ENCODE measurements at regions not wholly inside any gene's neighbourhood (a gene's known extent, or its start where the extent isn't known, plus 50 kb on each side); places are given as distances from the start of the nearest gene placed in this dataset.
A peak's percentile ranks its signal among the peaks of the same experiment; 100 is the strongest.

- no peaks in the 10 kb centered on the region for H3K36me3 ChIP-seq (replicated peaks in 1 of 2; ENCODE audit: control insufficient read depth in 1 of 2, insufficient read depth in 2 of 2, low read length in 2 of 2)
- TF ChIP-seq ZNF75D (CRISPR knock-in tag; IDR thresholded peaks at IDR 0.05; ENCODE audit: borderline replicate concordance) (no peak), ZNF264 (CRISPR knock-in tag; IDR thresholded peaks at IDR 0.05) (no peak), MED1 (CRISPR knock-in tag; IDR thresholded peaks at IDR 0.05) (no peak), ZBTB21 (CRISPR knock-in tag; IDR thresholded peaks at IDR 0.05) (no peak), RFX1 (IDR thresholded peaks at IDR 0.05) (no peak)
- H3K4me1 ChIP-seq (ENCODE audit: insufficient read depth, low read length), result peaks cover 9% of the 10 kb centered on the region; the same call in 1 of the 2 replicates
- no peak overlapping the region for H3K4me2 ChIP-seq (ENCODE audit: low read depth, low read length)
- no peak overlapping the region for H3K4me3 ChIP-seq (replicated peaks in 1 of 3; ENCODE audit: insufficient read depth in 1 of 3, low read depth in 2 of 3, low read length in 3 of 3)
- no peak overlapping the region for H2AFZ ChIP-seq (ENCODE audit: low read length)
- ChIA-PET CTCF (ENCODE audit: low intra/inter-chr PET ratio, low total read pairs) (interaction anchor here (2.1 to 2.7 kb wide), 2 partner anchors 65 to 424 kb away, joined by 17 to 53 read pairs; no protein-coding TSS in a partner anchor), POLR2A (no interaction called here)
- no peak for DNase-seq (ENCODE audit: low spot score)
- no peak overlapping the region for H3K27ac ChIP-seq (ENCODE audit: extremely low read length, insufficient read depth, low read length)
- H3K27me3 ChIP-seq (ENCODE audit: control insufficient read depth in 1 of 2, insufficient read depth in 2 of 2, low read length in 2 of 2), result no peaks in the 10 kb centered on the region
- no peak overlapping the region for H3K9ac ChIP-seq (ENCODE audit: insufficient read depth, low read depth, low read length)
- no peak for FAIRE-seq
- in situ Hi-C loops (cut with HindIII; ENCODE audit: extremely low pct_ligation_motif_present, low pct_unique_long_range_greater_than_20kb), result loop anchor here (5.0 kb wide), 1 partner anchor 65 kb away; no protein-coding TSS in a partner anchor
- WGBS (ENCODE audit: low lambda C conversion rate), result 51% methylated on average over 1 of the region's 1 CpG
- H3K79me2 ChIP-seq (ENCODE audit: insufficient read depth, low read length), result no peaks in the 10 kb centered on the region
- no peak for ATAC-seq
- H4K20me1 ChIP-seq (ENCODE audit: insufficient read depth, low read length), result no peaks in the 10 kb centered on the region
- intact Hi-C loops (cut with micrococcal nuclease; ENCODE audit: unreplicated experiment), result no loop called here
- no peaks in the 10 kb centered on the region for H3K9me3 ChIP-seq (ENCODE audit: low read length)
- no TSS peak for BruUV-seq (replicated peaks)
Observed at GRCh38 chr3:176937541-176937940, 259.7 kb downstream of the TBL1XR1 start.

- no TSS peak for BruUV-seq (replicated peaks)
- H3K4me3 ChIP-seq (replicated peaks in 1 of 3; ENCODE audit: insufficient read depth in 1 of 3, low read depth in 2 of 3, low read length in 3 of 3), result no peak overlapping the region
- no peaks in the 10 kb centered on the region for H3K27me3 ChIP-seq (ENCODE audit: control insufficient read depth in 1 of 2, insufficient read depth in 2 of 2, low read length in 2 of 2)
- ChIA-PET CTCF (ENCODE audit: low intra/inter-chr PET ratio, low total read pairs) (no interaction called here), POLR2A (no interaction called here)
- no peaks in the 10 kb centered on the region for H3K36me3 ChIP-seq (replicated peaks in 1 of 2; ENCODE audit: control insufficient read depth in 1 of 2, insufficient read depth in 2 of 2, low read length in 2 of 2)
- no peak for TF ChIP-seq PREB (CRISPR knock-in tag; IDR thresholded peaks at IDR 0.05)
- peak; percentile 36; the same call in 1 of the 2 replicates for TF ChIP-seq CREB1 (IDR thresholded peaks at IDR 0.05)
- no peak for TF ChIP-seq CREB1 (CRISPR knock-in tag; IDR thresholded peaks at IDR 0.05)
- H3K4me2 ChIP-seq (ENCODE audit: low read depth, low read length), result no peak overlapping the region
- FAIRE-seq (no peak), DNase-seq (ENCODE audit: low spot score) (no peak), ATAC-seq (no peak)
- H3K9ac ChIP-seq (ENCODE audit: insufficient read depth, low read depth, low read length), result no peak overlapping the region
- 12% methylated on average over 2 of the region's 2 CpGs for WGBS (ENCODE audit: low lambda C conversion rate)
- intact Hi-C loops (cut with micrococcal nuclease; ENCODE audit: unreplicated experiment) (no loop called here), in situ Hi-C loops (cut with HindIII; ENCODE audit: extremely low pct_ligation_motif_present, low pct_unique_long_range_greater_than_20kb) (loop anchor here (5.0 kb wide), 1 partner anchor 63 kb away; no protein-coding TSS in a partner anchor)
- H2AFZ ChIP-seq (ENCODE audit: low read length), result no peak overlapping the region
- no peak overlapping the region for H3K27ac ChIP-seq (ENCODE audit: extremely low read length, insufficient read depth, low read length)
- H4K20me1 ChIP-seq (ENCODE audit: insufficient read depth, low read length), result no peaks in the 10 kb centered on the region
- no peaks in the 10 kb centered on the region for H3K9me3 ChIP-seq (ENCODE audit: low read length)
- no peaks in the 10 kb centered on the region for H3K79me2 ChIP-seq (ENCODE audit: insufficient read depth, low read length)
- peaks cover 9% of the 10 kb centered on the region; the same call in 1 of the 2 replicates for H3K4me1 ChIP-seq (ENCODE audit: insufficient read depth, low read length)
Observed at GRCh38 chr3:176935194-176935888, 261.9 kb downstream of the TBL1XR1 start.
